ENCODE measurements at regions not wholly inside any gene's neighbourhood (a gene's known extent, or its start where the extent isn't known, plus 50 kb on each side); places are given as distances from the start of the nearest gene placed in this dataset.

DNA sequence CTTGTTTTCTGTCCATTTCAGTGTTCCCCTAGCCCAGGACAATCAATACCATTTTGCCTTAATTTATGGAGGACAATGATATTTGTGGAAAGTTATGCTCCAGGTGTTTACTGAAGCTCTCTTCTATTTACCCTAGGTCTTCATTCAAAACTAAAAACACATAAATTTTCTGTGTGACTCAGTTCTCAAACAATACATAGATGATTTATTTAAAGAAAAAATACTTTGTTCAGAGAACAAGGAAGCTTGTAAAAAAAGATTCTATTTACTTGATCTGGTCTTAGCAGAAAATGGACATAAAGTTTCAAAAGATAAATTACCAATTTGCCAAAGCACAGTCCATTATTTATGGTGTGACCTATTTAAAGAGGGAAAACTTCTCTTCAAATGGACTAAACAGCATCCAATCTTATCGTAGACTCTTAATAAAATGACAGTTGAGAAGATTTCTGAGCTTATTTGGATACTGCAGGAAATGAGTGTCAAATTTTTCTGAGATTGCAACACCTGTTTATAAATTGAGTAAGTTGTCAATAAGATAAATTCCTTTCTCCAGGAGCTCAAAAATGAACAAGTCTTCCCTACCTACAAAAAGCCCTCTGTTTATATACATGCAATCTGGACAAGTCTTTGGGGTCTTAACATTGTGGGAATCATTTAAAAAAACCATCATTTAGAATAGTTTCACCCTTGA is 627.2 kb downstream of the PSAT1 start:
- TF ChIP-seq, protein P1, sequence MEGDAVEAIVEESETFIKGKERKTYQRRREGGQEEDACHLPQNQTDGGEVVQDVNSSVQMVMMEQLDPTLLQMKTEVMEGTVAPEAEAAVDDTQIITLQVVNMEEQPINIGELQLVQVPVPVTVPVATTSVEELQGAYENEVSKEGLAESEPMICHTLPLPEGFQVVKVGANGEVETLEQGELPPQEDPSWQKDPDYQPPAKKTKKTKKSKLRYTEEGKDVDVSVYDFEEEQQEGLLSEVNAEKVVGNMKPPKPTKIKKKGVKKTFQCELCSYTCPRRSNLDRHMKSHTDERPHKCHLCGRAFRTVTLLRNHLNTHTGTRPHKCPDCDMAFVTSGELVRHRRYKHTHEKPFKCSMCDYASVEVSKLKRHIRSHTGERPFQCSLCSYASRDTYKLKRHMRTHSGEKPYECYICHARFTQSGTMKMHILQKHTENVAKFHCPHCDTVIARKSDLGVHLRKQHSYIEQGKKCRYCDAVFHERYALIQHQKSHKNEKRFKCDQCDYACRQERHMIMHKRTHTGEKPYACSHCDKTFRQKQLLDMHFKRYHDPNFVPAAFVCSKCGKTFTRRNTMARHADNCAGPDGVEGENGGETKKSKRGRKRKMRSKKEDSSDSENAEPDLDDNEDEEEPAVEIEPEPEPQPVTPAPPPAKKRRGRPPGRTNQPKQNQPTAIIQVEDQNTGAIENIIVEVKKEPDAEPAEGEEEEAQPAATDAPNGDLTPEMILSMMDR (IDR thresholded peaks at IDR 0.05): no peak
- no peak for TF ChIP-seq POLR2A (IDR thresholded peaks at IDR 0.05)

Measured in ovary (tissue), 3 donors.